ENCODE measurements at regions not wholly inside any gene's neighbourhood (a gene's known extent, or its start where the extent isn't known, plus 50 kb on each side); places are given as distances from the start of the nearest gene placed in this dataset.
"Not testable (repeated sequence)": the region's sequence is repeated elsewhere in the genome, so short reads cannot be mapped to it uniquely, and the experiment has no call there.

DNA sequence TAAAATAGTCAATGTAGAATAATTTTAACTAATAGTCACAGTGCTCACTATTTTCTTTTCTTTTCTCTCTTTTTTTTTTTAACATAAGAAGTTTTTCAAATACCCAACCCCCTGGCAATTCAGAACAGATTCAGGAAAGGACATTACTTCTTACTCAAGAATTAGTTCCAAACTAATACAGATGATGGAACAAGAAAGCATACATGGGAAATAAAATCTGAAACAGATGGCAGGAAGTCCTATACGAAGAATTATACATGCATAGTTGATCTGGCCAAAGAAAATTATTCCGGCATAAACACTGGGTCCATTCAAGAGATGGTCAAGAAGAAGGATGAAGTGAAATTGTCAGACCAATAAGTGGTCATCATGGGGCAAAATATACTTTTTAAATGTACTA lies 614.4 kb upstream of the INTU start:
- no peak for TF ChIP-seq CTCF (IDR thresholded peaks at IDR 0.05; ENCODE audit: unreplicated experiment)
- Mint-ChIP-seq H3K27me3 (ENCODE audit: unreplicated experiment) (no peaks in the 10 kb centered on the region), H3K9me3 (ENCODE audit: unreplicated experiment) (no peaks in the 10 kb centered on the region), H3K36me3 (ENCODE audit: low read depth, unreplicated experiment) (no peaks in the 10 kb centered on the region), H3K27ac (ENCODE audit: unreplicated experiment) (no peak overlapping the region), H3K4me1 (ENCODE audit: unreplicated experiment) (no peaks in the 10 kb centered on the region), H3K4me3 (ENCODE audit: unreplicated experiment) (no peak overlapping the region)
- no peak for DNase-seq (ENCODE audit: low spot score)

DNA sequence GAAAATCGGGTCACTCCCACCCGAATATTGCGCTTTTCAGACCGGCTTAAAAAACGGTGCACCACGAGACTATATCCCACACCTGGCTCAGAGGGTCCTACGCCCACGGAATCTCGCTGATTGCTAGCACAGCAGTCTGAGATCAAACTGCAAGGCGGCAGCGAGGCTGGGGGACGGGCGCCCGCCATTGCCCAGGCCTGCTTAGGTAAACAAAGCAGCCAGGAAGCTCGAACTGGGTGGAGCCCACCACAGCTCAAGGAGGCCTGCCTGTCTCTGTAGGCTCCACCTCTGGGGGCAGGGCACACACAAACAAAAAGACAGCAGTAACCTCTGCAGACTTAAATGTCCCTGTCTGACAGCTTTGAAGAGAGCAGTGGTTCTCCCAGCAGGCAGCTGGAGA lies 611.9 kb upstream of the INTU start:
- H3K27ac Mint-ChIP-seq (ENCODE audit: unreplicated experiment); H3K9me3 Mint-ChIP-seq (ENCODE audit: unreplicated experiment); H3K27me3 Mint-ChIP-seq (ENCODE audit: unreplicated experiment); H3K4me3 Mint-ChIP-seq (ENCODE audit: unreplicated experiment); H3K36me3 Mint-ChIP-seq (ENCODE audit: low read depth, unreplicated experiment); H3K4me1 Mint-ChIP-seq (ENCODE audit: unreplicated experiment); DNase-seq (ENCODE audit: low spot score): not testable (repeated sequence)

GRCh38 chr4:127036296-127036695 lies 596.5 kb upstream of the INTU start:
- TF ChIP-seq CTCF (IDR thresholded peaks at IDR 0.05; ENCODE audit: unreplicated experiment): no peak
- H3K27me3 Mint-ChIP-seq (ENCODE audit: unreplicated experiment): no peaks in the 10 kb centered on the region
- H3K9me3 Mint-ChIP-seq (ENCODE audit: unreplicated experiment): no peaks in the 10 kb centered on the region
- no peaks in the 10 kb centered on the region for H3K4me1 Mint-ChIP-seq (ENCODE audit: unreplicated experiment)
- DNase-seq (ENCODE audit: low spot score): no peak
- H3K27ac Mint-ChIP-seq (ENCODE audit: unreplicated experiment): no peak overlapping the region
- H3K36me3 Mint-ChIP-seq (ENCODE audit: low read depth, unreplicated experiment): no peaks in the 10 kb centered on the region
- no peak overlapping the region for H3K4me3 Mint-ChIP-seq (ENCODE audit: unreplicated experiment)

- Mint-ChIP-seq H3K4me1 (ENCODE audit: unreplicated experiment) (peaks cover 3% of the 10 kb centered on the region), H3K27me3 (ENCODE audit: unreplicated experiment) (peaks cover 3% of the 10 kb centered on the region), H3K4me3 (ENCODE audit: unreplicated experiment) (no peak overlapping the region), H3K36me3 (ENCODE audit: low read depth, unreplicated experiment) (no peaks in the 10 kb centered on the region), H3K9me3 (ENCODE audit: unreplicated experiment) (no peaks in the 10 kb centered on the region), H3K27ac (ENCODE audit: unreplicated experiment) (no peak overlapping the region)
- no peak for TF ChIP-seq CTCF (IDR thresholded peaks at IDR 0.05; ENCODE audit: unreplicated experiment)
- DNase-seq (ENCODE audit: low spot score): no peak
These were observed 586.9 kb upstream of the INTU start for GRCh38 chr4:127045861-127046260.

DNA sequence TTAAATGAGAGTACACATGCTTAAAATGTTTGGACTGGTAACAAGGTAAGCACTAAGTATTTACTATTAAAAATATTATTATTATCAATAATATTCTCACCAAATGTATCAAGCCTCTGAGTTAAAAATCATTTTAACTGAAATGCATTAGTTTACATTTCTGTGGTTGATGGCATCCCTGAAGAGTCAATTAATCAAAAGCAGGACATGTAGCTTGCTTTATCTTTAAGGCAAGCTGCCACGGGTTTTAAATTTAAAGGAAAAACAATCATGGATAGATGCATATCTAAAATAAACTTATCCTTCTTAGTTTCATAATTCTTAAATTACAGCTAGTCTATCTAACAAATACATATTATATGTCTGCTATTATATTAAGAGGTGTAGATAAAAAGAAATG lies 584.8 kb upstream of the INTU start:
- TF ChIP-seq CTCF (IDR thresholded peaks at IDR 0.05; ENCODE audit: unreplicated experiment): no peak
- H3K36me3 Mint-ChIP-seq (ENCODE audit: low read depth, unreplicated experiment): no peaks in the 10 kb centered on the region
- DNase-seq (ENCODE audit: low spot score): no peak
- peaks cover 3% of the 10 kb centered on the region for H3K4me1 Mint-ChIP-seq (ENCODE audit: unreplicated experiment)
- no peak overlapping the region for H3K4me3 Mint-ChIP-seq (ENCODE audit: unreplicated experiment)
- H3K27ac Mint-ChIP-seq (ENCODE audit: unreplicated experiment): no peak overlapping the region
- peaks cover 3% of the 10 kb centered on the region for H3K27me3 Mint-ChIP-seq (ENCODE audit: unreplicated experiment)
- no peaks in the 10 kb centered on the region for H3K9me3 Mint-ChIP-seq (ENCODE audit: unreplicated experiment)
